HS-27A (cell line): ENCODE measurements at regions not wholly inside any gene's neighbourhood (a gene's known extent, or its start where the extent isn't known, plus 50 kb on each side); places are given as distances from the start of the nearest gene placed in this dataset.
"Not testable (repeated sequence)": the region's sequence is repeated elsewhere in the genome, so short reads cannot be mapped to it uniquely, and the experiment has no call there.

Experiments
- DNase-seq: peaks from one replicate; pipeline ENCODE4 v3.0.0-alpha.2; 2012; ENCODE audit warnings: low read depth, missing footprints

DNA sequence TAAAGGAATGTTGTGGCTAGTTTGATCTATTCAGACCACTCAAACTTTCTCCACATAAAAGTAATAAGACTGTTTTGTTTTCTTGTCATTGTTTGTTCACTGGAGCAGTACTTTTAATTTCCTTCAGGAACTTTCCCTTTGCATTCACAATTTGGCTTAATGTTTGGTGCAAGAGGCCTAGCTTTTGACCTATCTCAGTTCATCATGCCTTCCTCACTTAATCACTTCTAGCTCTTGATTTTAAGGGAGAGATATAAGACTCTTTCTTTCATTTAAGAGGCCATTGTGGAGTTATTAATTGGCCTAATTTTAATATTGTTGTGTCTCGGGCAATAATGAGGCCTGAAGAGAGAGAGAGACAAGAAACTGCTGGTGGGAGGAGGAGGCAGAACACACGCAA, 371.7 kb upstream of the DEPDC1 start:
- no peak for DNase-seq

DNA sequence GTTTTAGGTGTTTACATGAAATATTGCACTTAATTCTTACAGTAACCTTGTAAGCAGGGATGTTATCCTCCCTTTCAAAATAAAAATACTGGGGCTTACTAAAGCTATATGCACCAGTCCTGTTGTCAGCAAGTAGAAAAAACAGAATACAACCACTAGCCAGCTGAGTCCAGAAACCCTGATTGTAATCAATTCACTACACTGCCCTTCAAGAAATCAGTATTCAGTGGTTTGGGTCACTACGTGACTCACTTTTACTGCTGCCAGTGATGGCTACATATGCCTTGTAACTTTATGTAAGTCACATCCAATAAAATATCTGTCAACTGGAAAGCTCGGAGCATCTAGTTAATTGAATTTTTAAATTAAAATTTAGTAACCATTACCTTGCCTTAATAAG, 376.3 kb upstream of the DEPDC1 start:
- no peak for DNase-seq

- not testable (repeated sequence) for DNase-seq
These were observed 384.7 kb upstream of the DEPDC1 start for GRCh38 chr1:68881330-68882194.

DNA sequence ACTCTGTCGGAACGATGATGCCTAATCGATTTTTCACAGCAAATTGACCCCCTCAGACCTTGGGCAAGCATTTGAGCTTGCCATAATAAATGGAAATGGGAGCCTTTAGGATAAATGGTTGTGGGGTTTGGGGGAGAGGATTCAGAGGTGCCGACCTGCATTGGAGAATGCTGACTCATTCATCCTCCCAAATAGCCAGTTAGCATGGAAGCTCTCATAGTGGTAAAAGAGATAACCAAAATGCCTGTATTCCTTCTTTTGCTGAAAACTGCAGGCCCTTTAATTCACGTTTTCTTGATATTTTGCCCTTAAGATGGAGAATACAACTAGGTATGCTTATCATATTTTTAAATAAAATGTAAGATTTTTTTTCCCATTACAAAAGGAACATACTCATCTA, 392.6 kb upstream of the DEPDC1 start:
- DNase-seq, result no peak

DNA sequence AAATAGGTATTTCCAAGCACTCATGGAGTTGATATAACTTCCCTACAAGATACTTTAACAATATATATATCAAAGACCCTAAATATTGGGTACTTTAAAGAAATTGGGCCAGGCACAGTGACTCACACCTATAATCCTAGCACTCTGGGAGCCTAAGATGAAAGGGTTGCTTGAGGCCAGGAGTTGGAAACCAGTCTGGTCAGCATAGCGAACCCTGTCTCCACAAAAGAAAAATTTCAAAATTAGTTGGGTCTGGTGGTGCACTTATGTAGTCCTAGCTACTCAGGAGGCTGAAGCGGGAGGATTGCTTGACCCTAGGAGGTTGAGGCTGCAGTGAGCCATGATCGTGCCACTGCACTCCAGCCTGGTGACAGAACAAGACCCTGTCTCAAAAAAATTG, 393.9 kb upstream of the DEPDC1 start:
- no peak for DNase-seq

GRCh38 chr1:68904477-68904876, 407.6 kb upstream of the DEPDC1 start:
- DNase-seq, result no peak

- DNase-seq, result no peak
These were observed 409.5 kb upstream of the DEPDC1 start for GRCh38 chr1:68906431-68906830.

- no peak for DNase-seq
These were observed 410.6 kb upstream of the DEPDC1 start for GRCh38 chr1:68907491-68907890.

DNA sequence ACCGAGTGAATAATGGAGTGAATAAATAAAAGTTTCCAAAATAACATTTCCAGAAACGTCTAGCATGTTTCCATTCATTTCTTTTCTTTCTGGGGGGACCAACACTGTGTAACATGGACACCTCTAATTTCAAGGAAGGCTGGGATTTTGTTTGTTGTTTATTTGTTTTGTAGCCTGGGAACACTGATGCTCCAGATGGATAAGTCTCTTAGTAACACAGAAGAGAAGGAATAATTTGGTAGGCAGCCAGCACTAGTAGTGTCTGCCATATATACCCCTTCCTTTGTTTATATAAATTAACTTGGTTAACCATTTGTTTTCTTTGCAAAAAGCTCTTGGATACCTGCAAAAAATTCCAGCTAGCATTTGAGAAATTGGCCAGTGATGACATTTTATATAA, 411.4 kb upstream of the DEPDC1 start:
- DNase-seq, result no peak

DNA sequence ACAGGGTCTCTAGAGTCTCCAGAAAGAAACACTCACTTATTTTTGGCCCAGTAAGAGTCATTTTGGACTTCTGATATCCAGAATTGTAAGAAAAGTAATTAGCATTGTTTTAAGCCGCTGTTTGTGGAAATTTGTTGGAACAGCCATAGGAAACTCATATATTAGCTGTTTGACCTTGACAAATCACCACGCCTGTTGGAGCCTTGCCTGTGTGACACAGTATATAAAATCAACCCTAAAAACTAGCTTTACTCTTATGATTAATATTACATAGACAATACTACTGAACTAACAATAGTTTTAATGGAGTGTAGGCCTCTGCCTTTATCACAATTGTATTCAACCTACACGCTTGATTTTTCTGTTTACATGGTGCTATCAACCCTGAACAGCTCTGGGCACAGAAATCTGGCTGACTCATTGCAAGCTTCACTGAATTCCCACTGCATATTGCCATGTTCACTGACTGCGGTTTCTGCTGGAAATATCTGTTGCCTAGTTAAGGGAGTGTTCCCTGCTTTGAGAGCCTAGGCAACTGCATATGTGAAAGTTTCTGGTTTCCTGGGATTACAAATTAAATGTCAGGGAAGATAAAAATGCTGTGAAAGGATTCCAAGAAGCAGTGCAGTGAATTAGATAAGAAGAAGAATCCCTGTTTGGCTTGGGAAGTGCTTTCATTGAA, 419.5 kb upstream of the DEPDC1 start:
- peak; percentile 48 for DNase-seq

DNA sequence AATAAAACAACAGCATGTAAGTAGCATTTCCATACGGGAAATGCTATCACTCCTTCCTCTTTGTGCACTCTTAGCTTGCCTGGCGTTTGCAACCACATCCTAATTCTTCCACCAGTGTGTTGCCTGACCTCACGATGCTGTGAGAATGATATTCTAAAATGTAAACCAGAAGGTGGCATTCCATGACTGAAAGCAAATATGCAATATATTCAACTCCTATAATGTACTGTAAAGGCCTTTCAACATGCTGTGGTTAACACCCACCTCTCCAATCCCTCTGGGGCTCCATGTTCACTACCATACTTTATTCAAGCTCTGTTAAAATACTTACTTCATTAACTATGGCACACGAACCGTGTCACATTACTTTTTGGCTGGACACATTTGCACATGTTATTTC, 420.6 kb upstream of the DEPDC1 start:
- DNase-seq, result no peak

GRCh38 chr1:68918563-68918962, 421.7 kb upstream of the DEPDC1 start:
- DNase-seq, result no peak

DNA sequence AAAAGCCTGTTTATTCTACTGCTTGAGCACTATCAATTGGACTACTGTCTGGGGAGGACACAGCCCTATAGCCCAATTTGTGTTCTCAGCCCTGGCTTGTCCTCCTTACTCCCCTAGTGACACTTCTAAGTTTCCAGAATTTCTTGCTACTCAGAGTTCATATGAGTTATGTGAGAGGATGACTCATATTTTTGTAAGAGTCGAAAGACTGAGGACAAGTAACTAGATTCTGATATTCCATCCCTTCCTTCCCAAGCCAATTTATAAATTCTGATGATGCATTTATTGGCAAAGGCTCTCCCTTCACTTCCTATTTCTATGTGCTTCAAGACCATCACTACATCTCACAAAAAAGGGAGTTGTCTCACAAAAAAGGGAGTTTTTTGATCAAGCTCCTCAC, 422.2 kb upstream of the DEPDC1 start:
- DNase-seq, result no peak

DNA sequence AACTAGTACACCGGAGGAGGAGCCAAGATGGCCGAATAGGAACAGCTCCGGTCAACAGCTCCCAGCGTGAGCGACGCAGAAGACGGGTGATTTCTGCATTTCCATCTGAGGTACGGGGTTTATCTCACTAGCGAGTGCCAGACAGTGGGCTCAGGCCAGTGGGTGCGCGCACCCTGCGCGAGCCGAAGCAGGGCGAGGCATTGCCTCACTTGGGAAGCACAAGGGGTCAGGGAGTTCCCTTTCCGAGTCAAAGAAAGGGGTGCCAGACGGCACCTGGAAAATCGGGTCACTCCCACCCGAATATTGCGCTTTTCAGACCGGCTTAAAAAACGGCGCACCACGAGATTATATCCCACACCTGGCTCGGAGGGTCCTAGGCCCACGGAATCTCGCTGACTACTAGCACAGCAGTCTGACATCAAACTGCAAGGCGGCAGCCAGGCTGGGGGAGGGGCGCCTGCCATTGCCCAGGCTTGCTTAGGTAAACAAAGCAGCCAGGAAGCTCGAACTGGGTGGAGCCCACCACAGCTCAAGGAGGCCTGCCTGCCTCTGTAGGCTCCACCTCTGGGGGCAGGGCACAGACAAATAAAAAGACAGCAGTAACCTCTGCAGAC, 426.7 kb upstream of the DEPDC1 start:
- DNase-seq, result not testable (repeated sequence)

DNA sequence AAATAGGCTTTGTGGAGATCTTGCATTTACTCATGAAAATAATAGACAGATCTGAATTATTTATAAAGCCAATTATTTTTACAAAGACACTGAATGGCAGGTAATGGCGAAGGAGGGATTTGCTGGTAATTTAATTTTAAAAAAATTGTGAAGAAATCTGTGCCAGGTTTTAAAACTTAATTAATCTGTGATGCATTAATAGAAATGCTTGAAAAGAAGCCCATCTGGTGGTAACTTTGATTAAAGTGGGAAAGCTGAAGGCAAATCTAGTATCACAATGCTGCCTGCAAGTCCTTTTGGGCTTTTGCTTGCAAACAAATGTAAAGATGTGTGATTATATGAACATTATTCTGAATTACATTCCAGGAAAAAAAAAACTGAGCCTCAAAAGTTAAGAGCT, 433.2 kb upstream of the DEPDC1 start:
- DNase-seq, result no peak

DNA sequence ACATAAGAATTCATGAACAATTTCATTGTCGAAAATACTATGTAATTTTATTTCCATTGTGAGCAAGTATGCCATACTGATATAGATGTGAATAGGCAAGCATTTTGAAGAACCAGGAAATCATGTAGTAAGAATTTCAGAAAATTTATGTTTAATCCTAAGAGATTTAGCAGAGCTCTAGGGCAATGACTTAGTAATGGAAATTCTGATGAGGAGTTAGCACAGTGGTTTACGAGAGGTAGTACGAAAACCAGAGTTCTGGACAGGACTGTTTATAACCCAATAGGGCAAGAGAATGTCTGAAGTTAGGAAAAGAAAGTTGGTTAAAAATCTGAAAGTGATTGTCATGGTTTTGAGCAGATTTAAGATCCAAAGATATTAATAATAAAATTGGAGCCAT, 439.6 kb upstream of the DEPDC1 start:
- no peak for DNase-seq

GRCh38 chr1:68938051-68938666, 441.3 kb upstream of the DEPDC1 start:
- no peak for DNase-seq

GRCh38 chr1:68950036-68950435, 453.2 kb upstream of the DEPDC1 start:
- no peak for DNase-seq

GRCh38 chr1:68953311-68953710, 456.4 kb upstream of the DEPDC1 start:
- no peak for DNase-seq

DNA sequence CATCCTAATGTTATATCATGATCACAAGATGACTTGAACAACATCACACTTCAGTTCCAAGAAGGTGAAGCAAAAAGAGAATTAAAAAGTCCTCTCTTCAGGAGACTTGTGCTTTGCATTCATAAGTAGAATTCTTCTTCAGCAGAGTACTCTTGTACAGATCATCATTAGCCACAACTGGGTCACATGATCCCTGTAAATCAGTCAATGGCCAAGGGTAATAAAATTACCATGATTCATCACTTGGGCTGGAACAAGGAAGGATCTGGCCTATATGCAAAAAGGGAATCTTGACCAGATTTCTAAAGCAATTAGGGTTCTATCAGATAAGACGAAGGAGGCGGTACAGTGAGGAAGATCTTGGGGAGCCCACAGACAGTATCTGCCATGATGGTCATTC, 458.0 kb upstream of the DEPDC1 start:
- DNase-seq, result no peak

DNA sequence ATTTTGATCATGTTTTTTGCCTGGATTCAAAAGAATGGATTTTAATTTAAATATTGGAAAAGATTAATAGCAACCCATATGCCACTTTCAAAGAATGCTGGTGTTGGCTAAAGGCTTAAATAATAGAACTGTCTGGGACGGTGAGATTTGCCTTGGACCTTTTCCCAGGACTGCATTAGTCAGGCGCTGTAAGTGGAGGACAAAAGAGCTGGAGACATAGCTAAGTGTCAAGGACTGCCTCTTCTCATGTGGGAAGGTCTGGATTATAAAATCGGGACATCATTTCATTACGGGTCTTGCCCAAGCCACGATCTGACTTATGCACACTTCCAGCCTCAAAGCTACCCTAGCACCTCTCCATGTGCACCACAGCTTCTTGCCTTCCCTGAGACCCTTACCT, 458.5 kb upstream of the DEPDC1 start:
- DNase-seq, result no peak

DNA sequence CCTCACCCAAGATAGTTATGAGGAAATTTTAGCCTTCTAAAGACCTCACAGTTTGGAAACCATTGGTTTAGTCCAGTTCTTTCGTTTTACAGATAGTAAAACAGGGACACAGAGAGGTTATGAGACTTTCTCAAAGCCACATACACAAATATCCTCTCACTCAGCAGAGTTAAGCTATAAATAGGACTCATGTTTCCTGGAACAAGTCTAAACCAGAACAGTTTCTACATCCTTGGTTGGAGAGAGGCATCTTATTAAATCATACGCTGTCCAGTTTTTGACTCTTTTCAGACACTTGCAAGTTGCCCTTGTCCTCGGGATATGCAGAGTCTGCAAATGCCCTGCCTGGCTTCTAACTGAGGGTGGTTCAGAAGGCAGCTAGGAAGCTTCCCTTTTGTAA, 462.1 kb upstream of the DEPDC1 start:
- DNase-seq, result no peak
